ENCODE measurements at regions not wholly inside any gene's neighbourhood (a gene's known extent, or its start where the extent isn't known, plus 50 kb on each side); places are given as distances from the start of the nearest gene placed in this dataset.

- H3K27ac ChIP-seq (ENCODE audit: low read length), result no peak overlapping the region
Observed at GRCh38 chr6:9623228-9623832, 791.5 kb downstream of the TFAP2A start.

GRCh38 chr6:9621276-9621675, 793.6 kb downstream of the TFAP2A start:
- Histone ChIP-seq H3K9me3 (ENCODE audit: low read length) (no peaks in the 10 kb centered on the region), H4K20me1 (ENCODE audit: low read length) (no peaks in the 10 kb centered on the region), H3K9me2 (replicated peaks; ENCODE audit: low read length) (no peaks in the 10 kb centered on the region), H3K4me1 (ENCODE audit: insufficient read depth, low read length) (no peaks in the 10 kb centered on the region), H2AFZ (ENCODE audit: low read length) (no peak overlapping the region), H3F3A (ENCODE audit: low read length, unreplicated experiment) (no peaks in the 10 kb centered on the region), H3K36me3 (ENCODE audit: low read depth, low read length) (no peaks in the 10 kb centered on the region), H3K79me2 (ENCODE audit: low read length) (no peaks in the 10 kb centered on the region), H3K4me3 (ENCODE audit: low read length) (no peak overlapping the region), H3K9ac (ENCODE audit: low read length) (no peak overlapping the region), H3K4me2 (ENCODE audit: low read length) (no peak overlapping the region), H3K27ac (ENCODE audit: low read length) (no peak overlapping the region), H3K27me3 (ENCODE audit: low read length) (peaks cover 7% of the 10 kb centered on the region; the same call in 1 of the 2 replicates)
- TF ChIP-seq EZH2phosphoT487 (IDR thresholded peaks at IDR 0.05; ENCODE audit: borderline replicate concordance, low read length) (no peak), CTCF (conservative IDR thresholded peaks at IDR 0.05; ENCODE audit: low read depth, low read length) (no peak), EZH2 (IDR thresholded peaks at IDR 0.05; ENCODE audit: low read length, unreplicated experiment) (no peak)
- CTCF ChIA-PET, result no interaction called here
- DNase-seq, result no peak
- POLR2A ChIA-PET (ENCODE audit: unreplicated experiment), result no interaction called here
- no TSS peak for BruUV-seq (replicated peaks)
- no peak for ATAC-seq
- intact Hi-C loops (cut with micrococcal nuclease), result no loop called here

More at GRCh38 chr6:9623228-9623832, 791.5 kb downstream of the TFAP2A start:
- Histone ChIP-seq H2AFZ (ENCODE audit: low read length) (no peak overlapping the region), H3K4me1 (ENCODE audit: insufficient read depth, low read length) (no peaks in the 10 kb centered on the region), H3K4me3 (ENCODE audit: low read length) (no peak overlapping the region), H4K20me1 (ENCODE audit: low read length) (no peaks in the 10 kb centered on the region), H3K9me3 (ENCODE audit: low read length) (no peaks in the 10 kb centered on the region), H3K36me3 (ENCODE audit: low read depth, low read length) (no peaks in the 10 kb centered on the region), H3K9ac (ENCODE audit: low read length) (no peak overlapping the region), H3K27me3 (ENCODE audit: low read length) (no peaks in the 10 kb centered on the region), H3F3A (ENCODE audit: low read length, unreplicated experiment) (no peaks in the 10 kb centered on the region), H3K79me2 (ENCODE audit: low read length) (no peaks in the 10 kb centered on the region), H3K4me2 (ENCODE audit: low read length) (no peak overlapping the region), H3K9me2 (replicated peaks; ENCODE audit: low read length) (no peaks in the 10 kb centered on the region)
- CTCF ChIA-PET, result no interaction called here
- POLR2A ChIA-PET (ENCODE audit: unreplicated experiment), result no interaction called here
- ATAC-seq (no peak), DNase-seq (no peak)
- TF ChIP-seq CTCF (conservative IDR thresholded peaks at IDR 0.05; ENCODE audit: low read depth, low read length) (no peak), EZH2phosphoT487 (IDR thresholded peaks at IDR 0.05; ENCODE audit: borderline replicate concordance, low read length) (no peak), EZH2 (IDR thresholded peaks at IDR 0.05; ENCODE audit: low read length, unreplicated experiment) (no peak)
- intact Hi-C loops (cut with micrococcal nuclease), result no loop called here
- BruUV-seq (replicated peaks), result no TSS peak

- no peak overlapping the region for H3K4me2 ChIP-seq (ENCODE audit: low read length)
- no peaks in the 10 kb centered on the region for H3K9me3 ChIP-seq (ENCODE audit: low read length)
- no peak overlapping the region for H3K4me3 ChIP-seq (ENCODE audit: low read length)
- DNase-seq (no peak), ATAC-seq (no peak)
- no peak overlapping the region for H2AFZ ChIP-seq (ENCODE audit: low read length)
- no peak overlapping the region for H3K27ac ChIP-seq (ENCODE audit: low read length)
- no peaks in the 10 kb centered on the region for H3K79me2 ChIP-seq (ENCODE audit: low read length)
- no peaks in the 10 kb centered on the region for H3K36me3 ChIP-seq (ENCODE audit: low read depth, low read length)
- TF ChIP-seq EZH2 (IDR thresholded peaks at IDR 0.05; ENCODE audit: low read length, unreplicated experiment) (no peak), CTCF (conservative IDR thresholded peaks at IDR 0.05; ENCODE audit: low read depth, low read length) (no peak), EZH2phosphoT487 (IDR thresholded peaks at IDR 0.05; ENCODE audit: borderline replicate concordance, low read length) (no peak)
- ChIA-PET POLR2A (ENCODE audit: unreplicated experiment) (no interaction called here), CTCF (no interaction called here)
- no peaks in the 10 kb centered on the region for H3F3A ChIP-seq (ENCODE audit: low read length, unreplicated experiment)
- H3K4me1 ChIP-seq (ENCODE audit: insufficient read depth, low read length), result no peaks in the 10 kb centered on the region
- no peaks in the 10 kb centered on the region for H3K9me2 ChIP-seq (replicated peaks; ENCODE audit: low read length)
- no TSS peak for BruUV-seq (replicated peaks)
- intact Hi-C loops (cut with micrococcal nuclease), result no loop called here
- H3K9ac ChIP-seq (ENCODE audit: low read length), result no peak overlapping the region
- peaks cover 13% of the 10 kb centered on the region for H3K27me3 ChIP-seq (ENCODE audit: low read length)
- no peaks in the 10 kb centered on the region for H4K20me1 ChIP-seq (ENCODE audit: low read length)
Observed at GRCh38 chr6:9620687-9621086, 794.2 kb downstream of the TFAP2A start.

Data from PC-3 (cell line).